GM18909 (cell line): ENCODE measurements at regions not wholly inside any gene's neighbourhood (a gene's known extent, or its start where the extent isn't known, plus 50 kb on each side); places are given as distances from the start of the nearest gene placed in this dataset.

Source experiments
- ATAC-seq: cut with Tn5 transposase; IDR thresholded peaks from one replicate; pipeline ENCODE4 v1.9.1; 2021; ENCODE audit warnings: mild to moderate bottlenecking; ENCODE audit not compliant: unreplicated experiment, poor library complexity

DNA sequence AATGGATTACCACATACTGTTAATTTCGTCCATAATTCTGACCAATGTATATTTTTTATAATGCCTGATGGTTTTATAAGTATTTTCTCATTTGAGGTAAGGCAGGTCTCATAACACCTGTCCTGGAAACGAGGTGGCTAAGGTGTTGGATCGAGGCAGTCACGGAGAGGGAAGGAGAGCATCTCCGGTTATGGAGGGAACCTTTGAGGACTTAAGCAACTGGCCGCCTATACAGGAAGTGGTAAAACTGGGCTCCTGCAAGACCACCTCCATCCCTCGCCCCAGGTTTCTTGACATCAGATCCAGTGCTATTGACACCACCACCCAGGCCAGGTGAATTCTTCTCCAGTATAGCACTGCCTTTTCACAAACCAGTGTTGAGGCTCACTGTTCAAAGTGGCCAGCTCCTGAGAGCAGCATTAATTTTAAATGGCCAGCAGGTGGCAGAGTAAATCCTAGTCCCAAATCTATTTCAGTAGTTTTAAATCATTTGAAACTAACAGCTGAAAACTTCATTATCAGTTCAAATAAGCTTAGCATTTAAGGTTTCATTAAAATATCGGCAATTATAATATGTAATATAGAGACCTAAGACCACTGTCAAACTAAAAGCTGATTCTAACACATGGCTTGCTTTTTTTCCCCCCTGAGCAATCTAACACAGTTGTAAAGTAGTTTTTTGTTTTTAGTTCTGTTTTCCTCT, 100.8 kb downstream of the PPM1A start:
- ATAC-seq = peak; percentile 46

DNA sequence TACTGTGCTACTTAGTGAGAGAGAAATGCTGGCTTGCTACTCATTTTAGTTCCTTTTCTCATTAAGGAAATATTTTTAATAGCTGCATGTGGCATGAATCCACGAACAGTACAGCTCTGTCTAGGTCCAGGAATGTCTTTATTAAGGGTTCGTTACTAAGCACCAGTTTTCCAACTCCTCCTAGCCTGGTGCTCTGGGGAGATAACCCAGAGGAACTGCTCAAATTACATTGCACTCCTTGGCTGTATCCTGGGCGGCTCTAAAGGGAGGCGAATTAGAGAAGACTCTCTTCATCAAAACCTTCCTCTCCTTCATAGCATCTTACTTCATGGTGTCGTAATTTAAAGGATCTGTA, 101.3 kb downstream of the PPM1A start:
- no peak for ATAC-seq

DNA sequence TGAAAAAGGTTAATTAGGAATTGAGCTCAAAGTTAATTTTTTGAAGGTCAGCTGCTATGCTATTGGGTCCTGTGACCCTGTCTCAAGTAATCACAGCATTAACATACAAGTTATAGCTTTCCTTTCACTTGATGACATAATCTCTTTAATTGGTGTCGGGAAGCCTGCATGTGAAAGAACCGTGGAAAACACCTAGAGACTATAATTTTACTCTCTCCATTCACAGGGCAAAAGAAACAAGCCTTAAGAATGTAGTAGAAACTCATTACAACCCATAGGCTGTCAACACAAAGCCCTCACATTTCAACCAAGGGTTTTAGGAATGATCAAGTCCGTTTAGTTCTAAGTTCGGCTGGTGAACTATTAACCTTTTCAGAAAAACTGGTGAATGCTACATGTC, 104.4 kb downstream of the PPM1A start:
- ATAC-seq = no peak

GRCh38 chr14:60355768-60356167, 106.7 kb downstream of the PPM1A start:
- ATAC-seq = no peak

- no peak for ATAC-seq
These were observed 107.4 kb downstream of the PPM1A start for GRCh38 chr14:60356386-60356785.

DNA sequence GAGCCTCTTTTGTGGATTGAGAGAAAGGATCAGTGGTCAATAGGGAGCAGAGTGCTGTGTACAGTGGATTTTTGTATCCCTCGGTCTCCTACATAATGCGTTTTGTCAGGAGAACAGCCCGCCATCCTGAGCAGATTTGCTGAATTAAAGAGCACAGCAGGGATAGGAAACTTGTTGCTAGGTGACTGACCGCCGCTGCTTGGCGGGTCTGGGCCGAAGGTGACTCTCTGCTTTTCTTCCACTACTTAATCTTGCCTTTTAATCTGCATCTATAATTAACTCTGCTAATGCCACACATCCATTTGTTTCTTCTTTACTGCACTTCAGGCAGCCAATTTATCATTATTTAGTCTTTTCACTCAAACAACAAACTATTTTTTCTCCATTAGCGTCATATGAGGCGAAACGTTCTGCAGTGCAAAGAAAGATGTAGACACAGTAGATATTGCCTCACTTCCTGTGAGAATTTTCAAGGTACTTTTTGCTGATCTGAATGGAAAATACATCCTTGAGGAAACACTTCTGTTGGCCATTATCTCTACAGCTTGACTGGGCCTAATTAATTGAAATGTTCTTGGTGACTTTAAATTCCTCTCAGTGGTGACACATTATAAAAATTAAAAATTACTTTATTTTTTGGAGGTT, 108.0 kb downstream of the PPM1A start:
- no peak for ATAC-seq

- ATAC-seq = no peak
These were observed 108.6 kb downstream of the PPM1A start for GRCh38 chr14:60357551-60358149.

DNA sequence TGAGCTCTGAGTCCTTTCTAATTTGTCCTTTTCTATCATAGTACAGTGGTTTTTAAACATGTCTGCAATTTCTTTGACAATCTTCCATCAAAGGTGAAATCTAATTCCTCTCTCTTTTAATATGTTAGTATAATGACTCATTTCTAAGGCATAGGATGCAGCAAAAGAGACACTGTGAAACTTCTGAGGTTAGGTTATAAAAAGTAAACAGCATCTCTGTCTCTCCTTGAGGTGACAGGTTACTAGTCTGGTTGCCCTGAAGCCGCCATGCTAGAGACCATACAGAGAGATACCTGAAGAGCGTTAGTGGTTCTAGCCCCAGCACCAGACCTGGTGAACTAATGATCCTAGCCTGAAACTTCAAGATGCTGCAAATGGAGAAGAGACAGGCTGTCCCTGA, 114.3 kb downstream of the PPM1A start:
- ATAC-seq = no peak

DNA sequence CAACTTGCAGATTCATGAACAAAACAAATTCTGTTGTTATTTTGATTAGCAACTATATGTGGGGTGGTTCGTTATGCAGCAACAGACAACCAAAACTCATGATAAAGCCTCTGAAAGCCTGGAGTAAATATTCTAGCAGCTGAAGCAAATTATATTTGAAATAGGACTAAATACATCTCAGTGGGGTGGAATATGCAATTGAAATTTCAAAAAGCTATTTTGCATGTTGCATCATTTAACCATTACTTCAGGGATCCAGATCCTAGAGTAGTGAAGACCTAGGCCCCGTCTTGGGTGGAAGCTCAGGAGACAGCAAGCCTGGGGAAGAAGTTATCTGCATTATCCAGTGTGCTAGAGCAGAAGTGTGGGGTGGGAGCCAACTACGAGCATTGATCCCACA, 114.7 kb downstream of the PPM1A start:
- no peak for ATAC-seq

DNA sequence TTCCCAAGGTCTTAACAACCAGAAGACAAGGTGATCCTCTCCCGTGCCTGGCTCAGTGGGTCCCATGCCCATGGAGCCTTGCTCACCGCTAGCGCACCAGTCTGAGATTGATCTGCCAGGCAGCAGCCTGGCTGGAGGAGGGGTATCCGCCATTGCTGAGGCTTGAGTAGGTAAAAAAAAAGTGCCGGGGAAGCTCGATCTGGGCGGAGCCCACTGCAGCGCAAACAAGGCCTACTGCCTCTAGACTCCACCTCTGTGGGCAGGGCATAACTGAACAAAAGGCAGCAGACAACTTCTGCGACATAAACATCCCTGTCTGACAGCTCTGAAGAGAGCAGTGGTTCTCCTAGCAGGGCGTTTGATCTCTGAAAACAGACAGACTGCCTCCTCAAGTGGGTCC, 104.0 kb downstream of the C14orf39 start:
- ATAC-seq = no peak
